ENCODE measurements at regions not wholly inside any gene's neighbourhood (a gene's known extent, or its start where the extent isn't known, plus 50 kb on each side); places are given as distances from the start of the nearest gene placed in this dataset.

GRCh38 chr11:70650075-70650909, 252.0 kb downstream of the CTTN start:
- H3K79me2 ChIP-seq (ENCODE audit: insufficient read depth, low read length) = peaks cover 3% of the 10 kb centered on the region
- POLR2A ChIA-PET = no interaction called here
- CTCF ChIA-PET (ENCODE audit: low intra/inter-chr PET ratio, low total read pairs) = no interaction called here
- 90% methylated on average over 4 of the region's 4 CpGs for WGBS (ENCODE audit: low lambda C conversion rate)
- peaks cover 9% of the 10 kb centered on the region; the same call in 1 of the 2 replicates for H3K4me1 ChIP-seq (ENCODE audit: insufficient read depth, low read length)
- peaks cover 1 to 6% of the 10 kb centered on the region in 2 experiments; a peak in 1 of 5 replicates for H3K36me3 ChIP-seq (replicated peaks in 1 of 2; ENCODE audit: control insufficient read depth in 1 of 2, insufficient read depth in 2 of 2, low read length in 2 of 2)
- no peak overlapping the region for H2AFZ ChIP-seq (ENCODE audit: low read length)
- peak; percentile 8 for FAIRE-seq
- no peak overlapping the region for H3K27ac ChIP-seq (ENCODE audit: extremely low read length, insufficient read depth, low read length)
- in situ Hi-C loops (cut with HindIII; ENCODE audit: extremely low pct_ligation_motif_present, low pct_unique_long_range_greater_than_20kb) = no loop called here
- H3K9ac ChIP-seq (ENCODE audit: insufficient read depth, low read depth, low read length) = no peak overlapping the region
- no TSS peak for BruUV-seq (replicated peaks)
- no peaks in the 10 kb centered on the region for H3K9me3 ChIP-seq (ENCODE audit: low read length)
- no peak overlapping the region for H3K4me2 ChIP-seq (ENCODE audit: low read depth, low read length)
- ATAC-seq = peak; percentile 88
- DNase-seq (ENCODE audit: low spot score) = peak; percentile 48
- peaks cover 39% of the 10 kb centered on the region for H4K20me1 ChIP-seq (ENCODE audit: insufficient read depth, low read length)
- no peaks in the 10 kb centered on the region for H3K27me3 ChIP-seq (ENCODE audit: control insufficient read depth in 1 of 2, insufficient read depth in 2 of 2, low read length in 2 of 2)
- H3K4me3 ChIP-seq (replicated peaks in 1 of 3; ENCODE audit: insufficient read depth in 1 of 3, low read depth in 2 of 3, low read length in 3 of 3) = no peak overlapping the region
- intact Hi-C loops (cut with micrococcal nuclease; ENCODE audit: unreplicated experiment) = no loop called here
- TF ChIP-seq NR2F2 (IDR thresholded peaks at IDR 0.05; ENCODE audit: borderline replicate concordance, low read depth) (no peak), CHD4 (IDR thresholded peaks at IDR 0.05; ENCODE audit: borderline replicate concordance, low read length) (no peak), EEA1 (CRISPR knock-in tag; IDR thresholded peaks at IDR 0.05; ENCODE audit: borderline replicate concordance) (peak; percentile 100), TFE3 (CRISPR knock-in tag; IDR thresholded peaks at IDR 0.05) (peak; percentile 98), SUZ12 (IDR thresholded peaks at IDR 0.05; ENCODE audit: low read depth, low read length) (no peak), JUND (CRISPR knock-in tag; IDR thresholded peaks at IDR 0.05) (peak; percentile 79), SOX6 (IDR thresholded peaks at IDR 0.05) (no peak), SOX6 (CRISPR knock-in tag; IDR thresholded peaks at IDR 0.05) (peak; percentile 49), NCOA5 (CRISPR knock-in tag; IDR thresholded peaks at IDR 0.05) (peak; percentile 94; the same call in 1 of the 2 replicates), ZNF567 (CRISPR knock-in tag; IDR thresholded peaks at IDR 0.05; ENCODE audit: borderline replicate concordance) (0 out of 2 replicates have a peak, but pooled peaks have one; percentile 44), CEBPG (CRISPR knock-in tag; IDR thresholded peaks at IDR 0.05) (peak; percentile 62), ZFP90 (CRISPR knock-in tag; IDR thresholded peaks at IDR 0.05; ENCODE audit: borderline replicate concordance) (peak; percentile 100), HNF4A (CRISPR knock-in tag; IDR thresholded peaks at IDR 0.05) (0 out of 2 replicates have a peak, but pooled peaks have one; percentile 34), ZBTB10 (CRISPR knock-in tag; IDR thresholded peaks at IDR 0.05; ENCODE audit: borderline replicate concordance) (peak; percentile 98), NAIF1 (CRISPR knock-in tag; IDR thresholded peaks at IDR 0.05; ENCODE audit: borderline replicate concordance) (peak; percentile 96), SIN3B (IDR thresholded peaks at IDR 0.05; ENCODE audit: low read length) (no peak), MAFG (CRISPR knock-in tag; IDR thresholded peaks at IDR 0.05) (peak; percentile 74), JARID2 (CRISPR knock-in tag; IDR thresholded peaks at IDR 0.05; ENCODE audit: insufficient replicate concordance) (peak; percentile 99), ZNF335 (CRISPR knock-in tag; IDR thresholded peaks at IDR 0.05) (peak; percentile 97), ZNF891 (CRISPR knock-in tag; IDR thresholded peaks at IDR 0.05) (peak; percentile 99), ASH2L (IDR thresholded peaks at IDR 0.05; ENCODE audit: insufficient read length, low read depth, low read length) (no peak), ZBTB8A (CRISPR knock-in tag; IDR thresholded peaks at IDR 0.05; ENCODE audit: borderline replicate concordance, low read depth) (peak; percentile 91; the same call in 1 of the 2 replicates), NKX3-1 (CRISPR knock-in tag; IDR thresholded peaks at IDR 0.05) (peak; percentile 100)
